ENCODE measurements at regions not wholly inside any gene's neighbourhood (a gene's known extent, or its start where the extent isn't known, plus 50 kb on each side); places are given as distances from the start of the nearest gene placed in this dataset.

DNA sequence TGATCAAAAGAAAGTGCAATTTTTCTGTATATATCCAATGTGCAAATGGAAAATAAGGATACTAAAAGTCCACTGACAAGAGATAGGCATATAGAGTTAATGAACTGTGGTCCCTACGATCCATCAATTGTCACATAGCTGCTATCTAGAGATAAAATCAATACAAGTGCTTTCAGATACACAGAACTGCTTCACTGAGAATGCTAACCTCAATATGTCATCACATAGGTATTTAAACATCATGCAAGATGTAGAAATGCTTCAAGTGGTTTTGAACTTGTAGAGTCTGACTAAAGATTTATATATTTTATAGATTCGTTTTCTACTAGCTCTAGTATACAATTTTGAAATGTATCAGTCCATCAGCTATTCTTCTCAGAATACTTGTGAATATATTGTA is 1604.7 kb downstream of the PLA2G4A start:
- ATAC-seq (no peak), DNase-seq (no peak)
- intact Hi-C loops (cut with micrococcal nuclease) = no loop called here

DNA sequence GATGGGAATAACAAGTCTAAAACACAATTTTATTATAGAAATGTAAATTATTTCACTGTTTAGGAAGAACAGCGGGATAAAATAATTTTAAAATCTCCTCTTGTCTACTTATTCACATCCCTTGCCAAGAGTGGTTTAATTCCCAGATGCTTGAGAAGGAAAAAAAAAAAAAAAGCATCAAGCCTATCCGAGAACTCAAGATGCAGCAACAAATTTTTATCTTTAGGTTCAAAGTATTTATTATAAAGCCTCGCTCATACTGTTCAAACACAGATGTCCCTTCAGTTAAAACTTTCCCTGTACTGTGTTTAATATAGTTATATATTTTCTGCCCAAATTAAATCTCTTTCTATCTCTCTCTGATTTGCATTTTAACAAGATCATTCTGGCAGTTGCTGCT is 1615.8 kb downstream of the PLA2G4A start:
- intact Hi-C loops (cut with micrococcal nuclease) = no loop called here
- ATAC-seq = no peak
- no peak for DNase-seq

DNA sequence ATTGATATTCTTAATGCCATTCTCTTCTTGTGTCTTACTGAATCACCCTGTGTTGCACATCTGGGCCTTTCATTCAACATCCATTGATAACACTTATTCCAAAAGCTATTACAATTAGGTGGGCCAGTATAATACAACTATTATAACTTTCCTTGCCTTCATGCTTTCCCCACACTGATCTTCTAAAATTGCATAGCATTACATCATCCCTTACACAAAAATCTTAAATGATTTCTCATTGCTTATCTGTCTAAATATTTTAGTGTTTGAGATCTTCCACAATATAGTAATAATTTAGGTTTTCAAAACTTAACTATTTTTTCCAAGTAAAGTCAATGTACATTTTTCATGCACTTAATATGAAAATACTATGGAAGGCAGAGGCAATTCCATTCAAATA is 1634.1 kb downstream of the PLA2G4A start:
- intact Hi-C loops (cut with micrococcal nuclease) = no loop called here

DNA sequence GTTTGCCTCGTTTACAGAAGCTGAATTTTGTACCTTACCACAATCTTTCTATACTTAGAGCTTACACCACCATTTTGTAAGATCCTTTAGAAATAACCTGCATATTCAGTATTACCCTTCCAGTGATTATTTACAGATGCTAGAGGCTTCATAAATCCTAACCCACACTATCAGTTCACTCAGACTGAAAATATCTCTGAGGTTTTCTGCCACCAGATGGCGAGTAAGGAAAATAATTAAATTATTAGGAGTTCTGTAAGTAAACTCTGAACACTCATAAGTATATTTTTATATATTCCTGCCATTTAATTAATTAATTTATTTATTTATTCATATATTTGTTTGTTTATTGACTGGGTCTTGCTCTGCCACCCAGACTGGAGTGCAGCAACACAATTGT is 1635.2 kb downstream of the PLA2G4A start:
- intact Hi-C loops (cut with micrococcal nuclease) = no loop called here
- DNase-seq (no peak), ATAC-seq (no peak)

More for the DNA sequence above, 1634.1 kb downstream of the PLA2G4A start:
- ATAC-seq = no peak
- no peak for DNase-seq

DNA sequence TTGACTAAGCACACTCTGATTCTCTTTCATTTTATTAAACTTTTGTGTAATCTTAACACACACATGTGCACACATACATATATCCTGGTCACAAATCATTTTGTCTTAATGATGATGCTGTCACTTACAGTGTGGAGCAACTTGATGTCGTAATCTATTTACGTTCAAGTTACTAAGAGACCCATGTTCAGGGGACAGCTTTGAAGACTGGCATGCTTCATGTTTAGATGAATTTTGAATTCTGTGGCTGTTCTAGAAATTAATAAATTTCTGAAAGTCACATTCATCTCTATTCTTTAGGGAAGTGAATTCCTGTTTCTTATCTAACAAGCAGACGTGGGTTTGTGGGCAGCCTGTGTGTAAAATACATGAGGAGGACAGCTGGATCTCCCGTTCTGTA is 1637.8 kb downstream of the PLA2G4A start:
- intact Hi-C loops (cut with micrococcal nuclease) = no loop called here
- ATAC-seq = no peak

DNA sequence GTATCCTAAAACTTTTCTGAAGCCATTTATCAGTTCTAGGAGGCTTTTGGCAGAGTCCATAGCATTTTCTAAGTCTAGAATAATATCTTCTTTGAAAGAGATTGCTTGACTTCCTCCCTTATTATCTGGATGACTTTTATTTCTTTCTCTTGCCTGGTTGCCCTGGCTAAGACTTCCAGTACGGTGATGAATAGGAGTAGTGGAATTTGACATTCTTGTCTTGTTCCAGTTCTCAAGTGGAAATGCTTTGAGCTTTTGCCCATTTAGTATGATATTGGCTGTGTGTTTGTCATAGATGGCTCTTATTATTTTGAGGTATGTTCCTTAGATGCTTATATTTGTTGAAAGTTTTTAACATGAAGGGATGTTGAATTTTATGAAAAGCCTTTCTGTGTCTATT is 1647.9 kb downstream of the PLA2G4A start:
- intact Hi-C loops (cut with micrococcal nuclease) = no loop called here
- ATAC-seq = no peak

More for the DNA sequence above, 1637.8 kb downstream of the PLA2G4A start:
- DNase-seq = no peak

DNA sequence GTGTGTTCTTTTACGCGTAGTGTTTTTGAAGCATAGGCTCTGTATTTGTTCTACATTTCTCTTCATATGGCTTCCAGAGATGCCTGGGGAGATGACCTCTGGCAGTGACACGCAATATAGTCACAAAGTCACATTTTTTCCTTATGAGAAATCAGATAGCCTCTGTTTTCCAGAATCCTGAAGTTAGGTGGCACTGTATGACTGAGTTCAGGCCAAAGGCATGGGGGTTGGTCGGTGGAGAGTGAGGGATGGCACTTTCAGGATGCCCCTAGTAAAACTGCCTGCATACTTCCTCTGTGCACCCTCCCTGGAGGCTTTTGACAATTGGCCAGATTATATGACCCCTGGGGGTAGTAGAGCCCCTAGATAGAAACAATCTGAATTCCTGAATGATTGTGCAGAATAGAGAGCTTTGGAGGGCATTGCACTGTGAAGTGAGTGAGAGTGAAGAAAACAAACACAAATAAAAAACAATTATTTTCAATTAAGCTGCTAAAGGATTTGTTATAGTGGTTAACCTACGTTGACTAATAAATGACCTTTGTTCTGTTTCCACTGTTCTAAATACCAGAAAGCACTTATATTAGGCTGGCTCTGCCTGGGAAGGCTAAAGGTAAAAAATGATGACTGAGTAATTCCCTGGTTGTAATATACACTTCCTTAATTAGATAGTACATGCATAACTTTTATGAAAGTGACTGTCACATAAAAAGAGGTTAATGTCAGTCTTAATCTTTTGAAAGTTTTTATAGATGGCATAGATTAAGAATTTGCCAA is 1660.8 kb downstream of the PLA2G4A start:
- DNase-seq = no peak
- no peak for ATAC-seq
- intact Hi-C loops (cut with micrococcal nuclease) = no loop called here

More for the DNA sequence above, 1647.9 kb downstream of the PLA2G4A start:
- no peak for DNase-seq

DNA sequence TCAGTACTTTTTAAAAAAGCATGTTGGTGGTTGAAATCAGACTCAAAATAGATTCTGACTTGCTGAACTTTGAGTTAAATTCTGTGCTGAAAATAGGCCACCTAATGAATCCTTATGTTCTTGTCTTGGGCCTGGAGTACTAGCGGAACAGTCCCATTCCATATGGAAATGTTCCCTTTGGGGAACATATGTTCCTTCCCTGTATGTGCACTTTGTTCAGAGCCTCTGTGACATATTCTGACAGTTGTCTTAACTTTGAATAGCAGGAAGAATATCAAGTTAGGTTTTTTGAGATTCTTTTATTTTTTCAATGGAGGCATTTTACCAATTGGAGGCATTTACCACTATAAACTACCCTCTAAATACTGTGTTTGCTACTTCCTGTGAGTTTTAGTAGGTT is 1667.8 kb downstream of the PLA2G4A start:
- no peak for ATAC-seq
- intact Hi-C loops (cut with micrococcal nuclease) = no loop called here
- DNase-seq = no peak

DNA sequence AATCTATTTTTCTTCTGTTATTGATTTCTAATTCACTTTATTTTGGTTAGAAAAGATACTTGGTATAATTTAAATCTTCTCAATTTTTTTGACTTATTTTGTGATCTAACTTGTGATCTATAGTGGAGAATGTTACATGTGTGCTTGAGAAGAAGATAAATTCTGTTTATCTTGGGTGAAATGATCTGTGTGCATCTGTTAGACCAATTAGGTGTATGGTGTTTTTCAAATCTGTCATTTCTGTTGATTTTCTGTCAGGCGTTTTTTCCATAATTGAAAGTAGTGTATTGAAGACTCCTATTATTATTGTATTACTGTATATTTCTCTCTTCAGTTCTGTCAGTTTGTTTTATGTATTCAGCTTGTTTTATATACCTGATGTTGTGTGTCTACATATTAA is 1668.3 kb downstream of the PLA2G4A start:
- ATAC-seq = no peak
- intact Hi-C loops (cut with micrococcal nuclease) = no loop called here

DNA sequence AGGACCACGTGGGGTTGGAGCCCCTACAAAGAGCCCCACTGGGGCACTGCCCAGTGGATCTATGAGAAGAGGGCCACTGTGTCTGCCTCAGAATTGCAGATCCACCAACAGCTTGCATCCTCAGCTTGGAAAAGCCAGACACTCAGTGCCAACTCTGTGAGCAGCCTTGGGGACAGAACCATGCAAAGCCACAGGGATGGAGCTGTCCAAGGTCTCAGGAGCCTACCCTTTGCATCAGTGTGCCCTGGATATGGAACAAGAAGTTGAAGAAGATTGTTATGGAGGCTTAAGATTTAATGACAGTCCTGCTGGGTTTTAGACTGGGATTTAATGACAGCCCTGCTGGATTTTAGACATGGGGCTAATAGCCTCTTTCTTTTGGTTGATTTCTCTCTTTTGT is 1670.9 kb downstream of the PLA2G4A start:
- intact Hi-C loops (cut with micrococcal nuclease) = no loop called here
- no peak for DNase-seq
- ATAC-seq = no peak

More for the DNA sequence above, 1668.3 kb downstream of the PLA2G4A start:
- no peak for DNase-seq

DNA sequence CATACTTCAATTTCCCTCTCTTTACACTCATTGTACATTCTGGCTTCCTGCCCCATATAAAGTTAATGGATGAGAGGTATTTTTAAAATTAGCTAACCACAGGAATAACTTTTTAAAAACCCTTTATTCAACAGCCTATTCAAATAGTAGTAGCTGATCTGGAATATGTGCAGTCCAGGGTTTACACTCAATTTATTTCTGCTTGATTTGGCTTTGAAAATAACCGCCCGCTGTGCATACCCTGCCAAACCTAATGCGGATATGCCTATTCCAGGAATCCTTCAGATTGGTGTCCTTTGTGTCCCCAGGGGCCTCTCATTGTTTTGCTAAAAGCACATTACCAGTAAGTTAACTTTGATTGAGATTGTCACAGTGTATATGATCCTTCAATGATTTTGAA is 1686.2 kb downstream of the PLA2G4A start:
- no peak for DNase-seq
- ATAC-seq = no peak
- intact Hi-C loops (cut with micrococcal nuclease) = no loop called here

DNA sequence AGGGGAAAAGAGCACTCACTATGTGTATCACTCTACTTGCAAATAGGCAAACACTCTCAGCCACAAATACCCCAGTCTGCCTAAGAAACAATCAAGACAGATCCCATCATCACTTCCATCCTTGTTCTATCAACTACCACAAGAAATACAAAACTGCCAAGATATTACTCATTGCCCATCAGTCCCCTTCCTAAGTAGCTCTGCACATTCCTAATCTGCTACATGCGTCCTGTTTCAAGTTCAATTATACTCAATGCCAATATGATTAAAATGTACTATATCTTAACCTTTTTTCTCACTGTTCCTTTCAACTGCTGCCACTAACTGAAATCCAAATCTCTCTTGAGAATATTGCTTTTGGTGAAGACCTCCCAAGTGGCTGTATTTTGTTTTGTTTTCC is 1688.4 kb downstream of the PLA2G4A start:
- no peak for ATAC-seq
- intact Hi-C loops (cut with micrococcal nuclease) = no loop called here
- no peak for DNase-seq

DNA sequence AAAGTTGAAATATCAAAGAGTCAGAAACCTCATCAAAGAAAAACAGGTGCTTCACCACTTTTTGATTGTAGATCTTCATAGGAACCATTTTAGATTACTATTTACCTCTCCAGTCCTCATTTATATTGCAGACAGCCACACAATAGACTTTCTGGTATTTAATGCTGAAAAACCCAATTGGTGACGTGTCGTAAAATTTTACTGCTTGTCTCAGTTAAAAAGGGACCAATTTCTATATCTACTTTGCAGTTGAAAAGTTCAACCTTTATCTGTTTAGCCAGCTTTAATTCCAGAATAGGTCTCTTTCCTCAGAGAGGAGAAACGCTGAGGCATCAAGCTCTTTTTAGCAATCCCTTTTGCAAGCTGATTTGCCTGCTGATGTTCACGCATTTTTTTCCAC is 1722.4 kb downstream of the PLA2G4A start:
- no peak for DNase-seq
- ATAC-seq = no peak
- intact Hi-C loops (cut with micrococcal nuclease) = no loop called here

DNA sequence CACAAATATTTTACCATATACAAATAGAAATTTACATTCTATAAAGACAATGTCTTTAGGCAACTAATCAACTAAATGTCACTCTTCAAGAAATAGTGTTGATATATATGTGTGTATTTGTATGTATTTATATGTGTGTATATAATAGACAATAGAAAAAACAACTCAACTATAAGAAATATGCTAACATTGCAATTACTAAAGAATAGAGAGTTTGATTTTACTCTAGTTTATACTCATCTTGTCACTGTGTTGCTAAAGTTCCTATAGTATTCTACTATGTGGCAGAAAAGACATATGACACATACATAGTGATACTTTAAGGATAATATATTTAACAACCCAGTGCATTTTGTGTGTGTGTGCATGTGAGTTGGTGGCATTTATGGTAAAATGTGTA is 1728.3 kb downstream of the PLA2G4A start:
- intact Hi-C loops (cut with micrococcal nuclease) = no loop called here
- ATAC-seq = no peak

DNA sequence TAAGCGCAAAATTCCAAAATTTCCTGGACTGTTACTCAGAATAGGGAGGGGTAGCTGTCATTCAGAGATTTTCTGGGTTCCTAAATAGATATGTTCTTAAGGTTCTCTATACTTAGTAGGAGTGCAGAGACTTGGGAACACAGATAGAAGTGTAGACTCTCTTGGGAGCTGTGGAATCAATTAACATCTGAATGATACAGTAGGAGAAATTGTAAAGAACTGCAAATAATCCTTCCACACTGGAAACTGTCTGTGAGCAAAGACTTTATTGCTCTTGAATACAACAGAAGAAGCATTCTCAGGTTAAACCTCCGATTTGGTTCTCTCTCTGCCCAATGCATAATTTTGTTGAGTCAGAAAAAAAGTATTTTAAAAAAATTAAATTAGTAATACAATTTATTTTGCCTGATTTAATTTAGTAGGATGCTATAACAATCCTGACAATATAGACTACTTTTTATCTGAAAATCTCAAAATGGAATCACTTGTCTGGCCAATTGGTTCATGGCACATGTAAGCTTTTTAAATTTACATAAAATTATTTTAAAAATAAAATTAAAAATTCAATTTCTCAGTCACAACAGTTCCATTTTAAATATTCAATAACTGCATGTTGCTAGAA is 1754.3 kb downstream of the PLA2G4A start:
- intact Hi-C loops (cut with micrococcal nuclease) = no loop called here
- DNase-seq (no peak), ATAC-seq (no peak)

More for the DNA sequence above, 1728.3 kb downstream of the PLA2G4A start:
- DNase-seq = no peak

DNA sequence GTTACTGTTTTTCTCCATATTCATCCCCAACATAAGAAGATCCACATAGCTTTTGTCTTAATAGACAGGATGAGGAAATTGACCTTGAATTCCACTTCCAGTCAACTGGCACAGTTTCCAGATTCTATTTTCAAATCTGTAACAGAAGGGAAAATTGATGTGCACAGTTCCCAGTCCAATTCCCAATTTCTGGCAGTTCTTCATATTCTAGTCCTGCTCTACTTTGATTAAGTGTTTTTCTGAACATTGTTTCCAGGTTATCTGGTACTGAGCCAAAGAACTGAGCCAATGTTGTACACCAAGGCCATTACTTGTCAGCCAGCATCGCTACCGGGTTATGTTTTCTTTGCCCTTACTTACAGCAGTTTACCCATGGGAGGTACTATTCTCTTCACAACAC is 1755.4 kb downstream of the PLA2G4A start:
- DNase-seq (no peak), ATAC-seq (no peak)
- intact Hi-C loops (cut with micrococcal nuclease) = no loop called here

DNA sequence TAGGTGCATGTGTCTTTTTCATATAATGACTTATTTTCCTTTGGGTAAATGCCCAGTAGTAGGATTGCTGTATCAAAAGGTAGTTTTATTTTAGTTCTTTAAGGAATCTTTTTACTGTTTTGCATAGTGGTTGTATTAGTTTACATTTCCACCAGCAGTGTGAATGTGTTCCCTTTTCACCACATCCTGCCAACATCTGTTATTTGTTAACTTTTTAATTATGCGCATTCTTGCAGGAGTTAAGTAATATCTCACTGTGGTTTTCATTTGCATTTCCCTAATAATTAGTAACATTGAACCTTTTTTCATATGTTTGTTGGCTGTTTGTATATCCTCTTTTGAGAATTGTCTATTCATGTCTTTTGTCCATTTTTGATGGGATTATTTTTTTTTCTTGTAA is 1761.9 kb downstream of the PLA2G4A start:
- intact Hi-C loops (cut with micrococcal nuclease) = no loop called here
- DNase-seq = no peak
- ATAC-seq = no peak

DNA sequence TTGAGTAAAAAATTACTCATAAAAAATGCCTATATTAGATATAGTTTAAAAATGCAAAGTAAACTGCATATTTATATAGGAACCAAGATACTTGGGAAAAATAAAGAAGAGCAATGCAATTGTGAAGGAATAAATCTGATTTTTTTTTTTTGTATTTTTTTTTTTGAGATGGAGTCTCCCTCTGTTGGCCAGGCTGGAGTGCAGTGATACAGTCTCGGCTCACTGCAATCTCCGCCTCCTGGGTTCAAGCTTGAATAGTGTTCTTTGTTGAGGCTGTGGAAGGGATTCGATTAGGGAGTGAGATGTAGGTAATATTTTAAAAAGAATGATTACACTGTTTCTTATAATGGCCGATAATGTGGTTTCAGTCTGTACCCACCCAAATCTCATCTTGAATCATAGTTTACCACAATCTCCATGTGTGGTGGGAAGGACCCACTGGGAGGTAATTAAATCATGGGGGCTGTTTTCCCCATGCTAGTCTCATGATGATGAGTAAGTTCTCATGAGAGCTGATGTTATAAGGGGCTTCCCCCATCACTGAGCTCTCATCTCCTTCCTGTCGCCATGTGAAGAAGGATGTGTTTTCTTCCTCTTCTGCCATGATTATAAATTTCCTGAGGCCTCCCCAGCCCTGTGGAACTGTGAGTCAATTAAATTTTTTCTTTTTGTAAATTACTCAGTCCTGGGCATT is 1765.9 kb downstream of the PLA2G4A start:
- ATAC-seq (no peak), DNase-seq (no peak)
- intact Hi-C loops (cut with micrococcal nuclease) = no loop called here

DNA sequence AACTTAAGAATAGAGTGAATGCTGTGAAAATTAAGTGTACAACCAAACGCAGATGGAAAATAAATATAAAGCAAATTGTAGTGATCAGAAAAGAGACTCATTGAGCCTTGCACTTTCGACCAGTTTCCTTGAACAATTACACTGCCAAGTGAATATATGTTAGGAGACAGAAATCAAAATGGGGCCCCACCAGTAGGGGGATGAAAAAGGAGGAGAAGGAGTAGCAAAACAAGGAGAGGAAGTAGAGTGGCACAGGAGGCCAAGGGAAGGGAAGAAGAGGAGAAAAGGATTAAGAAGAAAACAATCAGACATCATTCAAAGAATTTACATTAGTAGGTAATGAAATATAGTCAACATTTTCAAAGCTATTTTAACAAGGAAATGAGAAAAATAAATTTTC is 1770.6 kb downstream of the PLA2G4A start:
- ATAC-seq (no peak), DNase-seq (no peak)
- intact Hi-C loops (cut with micrococcal nuclease) = no loop called here

DNA sequence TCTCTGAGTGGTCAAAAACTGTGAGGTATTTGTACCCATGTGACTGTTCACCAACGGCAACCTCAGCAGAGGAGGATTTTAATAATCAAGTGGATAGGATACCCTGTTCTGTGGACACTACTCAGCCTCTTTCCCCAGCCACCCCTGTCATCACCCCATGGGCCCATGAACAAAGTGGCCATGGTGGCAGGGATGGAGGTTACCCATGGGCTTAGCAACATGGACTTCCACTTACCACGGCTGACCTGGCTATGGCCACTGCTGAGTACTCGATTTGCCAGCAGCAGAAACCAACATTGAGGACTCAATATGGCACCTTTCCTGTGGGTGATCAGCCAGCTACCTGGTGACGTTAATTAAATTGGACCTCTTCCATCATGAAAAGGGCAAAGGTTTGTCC is 1782.7 kb downstream of the PLA2G4A start:
- intact Hi-C loops (cut with micrococcal nuclease) = no loop called here
- ATAC-seq = no peak
- DNase-seq = no peak

DNA sequence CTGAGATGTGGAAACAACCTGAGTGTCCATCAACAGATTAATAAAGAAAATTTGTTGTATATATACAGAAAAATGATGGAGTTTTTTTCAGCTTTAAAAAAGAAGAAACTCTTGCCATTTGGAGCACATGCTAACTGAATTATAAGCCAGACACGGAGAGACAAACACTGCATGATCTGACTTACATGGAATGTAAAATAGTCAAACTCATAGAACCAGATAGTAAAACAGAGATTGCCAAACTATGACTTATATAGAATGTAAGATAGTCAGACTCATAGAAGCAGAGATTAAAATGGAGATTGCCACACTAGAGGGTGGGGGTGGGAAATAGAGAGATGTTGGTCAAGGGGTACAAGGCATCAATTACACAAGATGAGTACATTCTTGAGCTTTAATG is 1786.6 kb downstream of the PLA2G4A start:
- ATAC-seq = no peak
- no peak for DNase-seq
- intact Hi-C loops (cut with micrococcal nuclease) = no loop called here
